ENCODE measurements at regions not wholly inside any gene's neighbourhood (a gene's known extent, or its start where the extent isn't known, plus 50 kb on each side); places are given as distances from the start of the nearest gene placed in this dataset.

DNA sequence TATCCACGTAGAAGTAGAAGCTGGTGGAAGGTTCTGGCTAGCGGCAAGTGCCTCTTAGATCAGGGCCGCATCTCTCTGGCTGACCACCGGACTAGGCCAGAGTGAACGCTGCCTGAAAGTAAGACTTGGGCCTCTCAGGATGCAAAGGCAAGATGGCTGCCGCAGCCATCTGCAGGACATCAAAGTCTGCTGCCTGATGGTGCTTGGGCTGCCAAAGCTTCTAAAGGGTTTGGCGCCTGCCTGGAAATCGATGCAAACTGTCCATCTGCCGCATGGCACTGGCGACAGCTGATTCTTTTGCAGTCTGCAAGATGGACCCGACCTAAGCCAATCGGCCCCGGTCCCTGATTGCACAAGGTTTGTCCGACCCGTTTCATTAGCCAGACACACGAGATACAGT, 196.7 kb upstream of the TBC1D5 start:
- no peak for DNase-seq

DNA sequence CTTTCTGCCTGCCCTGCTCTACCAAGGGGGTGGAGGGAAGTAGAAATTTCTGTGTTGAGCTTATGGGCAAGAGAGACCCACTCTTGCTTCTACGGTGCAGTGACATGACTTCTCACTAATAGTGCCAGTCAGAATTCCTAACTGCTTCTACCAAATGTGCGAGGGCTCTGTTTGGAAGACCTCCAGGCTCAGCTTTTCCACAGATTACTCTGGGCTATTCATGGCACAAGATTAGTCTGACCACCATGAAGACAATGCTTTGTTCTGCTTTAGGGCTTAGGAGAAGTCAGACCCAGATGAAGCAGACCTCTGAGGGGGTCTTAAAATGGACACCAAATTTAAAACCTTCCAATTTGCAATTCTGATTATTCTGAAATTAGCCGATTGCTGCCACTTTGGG, 195.9 kb upstream of the TBC1D5 start:
- DNase-seq: no peak

GRCh38 chr3:17936736-17937480, 194.5 kb upstream of the TBC1D5 start:
- no peak for DNase-seq

DNA sequence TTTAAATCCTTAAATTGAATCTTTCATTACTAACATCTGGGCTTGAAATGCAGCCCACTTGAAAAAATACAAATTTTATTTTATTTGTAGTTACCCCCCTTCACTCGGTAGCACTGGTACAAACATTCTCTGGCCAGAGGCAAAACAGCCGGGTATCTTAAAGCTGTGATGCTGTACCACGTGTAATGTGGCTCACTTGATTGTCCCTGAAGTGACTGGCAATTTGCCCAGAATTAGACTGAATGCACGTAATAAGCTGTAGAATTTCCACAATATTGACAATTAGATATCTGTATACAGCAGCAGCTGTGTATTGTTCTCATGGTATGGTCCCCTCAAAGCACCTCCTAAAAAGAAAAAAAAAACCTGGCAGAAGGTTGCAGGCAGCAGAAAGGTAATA, 192.8 kb upstream of the TBC1D5 start:
- DNase-seq: no peak

GRCh38 chr3:17932136-17932771, 189.8 kb upstream of the TBC1D5 start:
- no peak for DNase-seq

- no peak for DNase-seq
Observed at GRCh38 chr3:17931131-17931530, 188.7 kb upstream of the TBC1D5 start.

DNA sequence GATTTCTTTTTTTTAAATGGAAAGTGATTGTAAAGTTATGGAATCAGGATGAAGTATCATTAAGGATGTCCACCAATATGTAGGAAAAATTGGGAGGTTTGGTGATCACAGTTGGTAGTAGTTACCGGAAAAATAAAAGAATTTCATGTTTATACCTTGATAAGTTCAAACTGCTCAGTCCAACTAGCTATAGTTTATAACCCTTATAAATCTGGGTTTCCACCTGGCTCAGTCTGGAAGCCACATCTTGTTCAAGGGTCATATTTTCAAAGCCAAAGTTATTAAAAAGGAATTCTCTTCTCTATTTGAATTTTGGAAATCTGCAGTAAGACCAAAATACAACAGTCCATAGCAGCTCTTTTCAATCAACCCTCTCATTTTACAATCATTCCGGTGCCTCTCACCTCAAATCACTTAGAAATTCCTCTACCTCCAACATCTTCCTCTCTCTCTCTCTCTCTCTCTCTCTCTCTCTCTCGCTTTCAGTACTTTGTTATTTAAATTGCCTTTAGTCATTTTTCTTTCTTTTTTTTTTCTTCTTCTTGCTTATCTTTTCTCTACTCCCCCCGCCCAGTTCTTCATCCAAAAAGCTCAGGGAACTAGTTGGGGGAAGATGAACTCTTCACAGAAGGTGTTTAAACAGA, 186.2 kb upstream of the TBC1D5 start:
- DNase-seq: no peak

DNA sequence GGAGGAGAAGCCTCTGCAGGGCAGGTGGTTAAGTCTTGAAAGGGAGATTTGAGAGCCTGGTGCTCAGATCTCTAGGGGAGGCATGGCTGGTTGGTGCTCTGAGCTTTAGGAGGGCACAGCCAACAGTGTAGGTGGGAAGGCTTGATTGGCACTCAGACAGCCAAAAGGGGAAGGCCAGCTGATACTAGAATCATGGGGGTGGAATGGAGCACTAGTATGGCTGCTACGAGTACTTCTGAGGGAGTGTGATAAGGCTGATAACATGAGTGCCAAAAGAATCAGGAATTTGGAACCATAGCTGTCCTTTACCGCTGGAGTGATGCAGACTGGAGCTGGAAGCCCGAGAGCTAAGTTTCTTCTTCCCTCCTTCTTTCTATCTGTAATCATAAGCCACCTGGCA, 184.6 kb upstream of the TBC1D5 start:
- DNase-seq: no peak

DNA sequence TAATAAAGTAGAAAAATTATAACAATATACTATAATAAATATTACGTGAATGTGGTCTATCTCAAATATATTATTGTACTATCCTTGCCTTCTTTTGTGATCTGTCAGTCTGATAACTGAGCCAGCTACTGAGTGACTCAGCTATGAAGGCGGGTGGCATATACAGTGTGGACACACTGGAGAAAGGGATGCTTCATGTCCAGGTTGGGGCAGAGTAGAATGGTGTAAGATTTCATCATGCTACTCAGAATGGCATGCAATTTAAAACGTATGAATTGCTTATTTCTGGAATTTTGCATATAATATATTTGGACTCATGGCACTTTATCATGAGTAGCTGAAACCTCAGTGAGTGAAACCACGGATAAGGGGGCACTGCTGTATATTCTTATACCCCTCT, 172.9 kb upstream of the TBC1D5 start:
- DNase-seq: no peak

- DNase-seq: no peak
Observed at GRCh38 chr3:17913359-17913758, 170.9 kb upstream of the TBC1D5 start.

GRCh38 chr3:17911986-17912760, 169.7 kb upstream of the TBC1D5 start:
- DNase-seq: no peak

DNA sequence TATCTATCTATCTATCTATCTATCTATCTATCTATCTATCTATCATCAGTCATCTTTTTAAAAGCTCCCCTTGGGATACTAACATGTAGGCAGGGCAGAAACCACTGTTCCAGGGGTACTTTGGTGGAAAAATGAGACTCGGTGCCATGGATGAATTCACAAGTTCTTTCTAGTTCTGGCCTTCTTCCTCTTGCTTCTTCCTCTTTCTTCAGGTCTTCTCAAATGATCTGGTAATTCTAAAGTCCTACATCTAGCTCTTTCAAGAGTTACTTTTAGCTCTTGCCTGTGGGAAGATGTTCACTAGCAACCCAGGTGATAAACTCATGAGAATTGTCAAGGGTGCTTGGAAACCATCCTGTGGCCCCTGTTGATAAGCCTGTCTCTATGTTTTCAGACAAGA, 168.5 kb upstream of the TBC1D5 start:
- no peak for DNase-seq

GRCh38 chr3:17909714-17910113, 167.3 kb upstream of the TBC1D5 start:
- DNase-seq: no peak

GRCh38 chr3:17908399-17909191, 166.2 kb upstream of the TBC1D5 start:
- no peak for DNase-seq

DNA sequence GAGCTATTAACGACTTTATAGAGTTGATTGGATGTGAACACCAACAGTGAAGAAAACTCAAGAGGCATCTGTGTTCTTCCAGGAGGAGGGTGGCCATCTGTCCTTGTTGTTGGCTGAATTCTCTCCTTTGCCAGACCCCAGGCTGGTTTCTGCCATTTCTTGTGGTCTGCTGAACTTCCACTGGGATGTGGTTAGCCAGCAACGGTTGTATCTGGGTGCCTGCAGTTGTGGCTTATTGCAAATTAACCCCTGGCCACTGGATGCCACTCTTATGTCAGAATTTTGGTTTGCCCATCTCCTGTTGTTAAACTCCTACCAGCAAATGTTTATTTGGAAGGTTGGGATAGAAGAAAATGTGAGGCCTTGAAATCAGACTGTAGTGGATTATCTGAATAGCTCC, 163.6 kb upstream of the TBC1D5 start:
- no peak for DNase-seq

DNA sequence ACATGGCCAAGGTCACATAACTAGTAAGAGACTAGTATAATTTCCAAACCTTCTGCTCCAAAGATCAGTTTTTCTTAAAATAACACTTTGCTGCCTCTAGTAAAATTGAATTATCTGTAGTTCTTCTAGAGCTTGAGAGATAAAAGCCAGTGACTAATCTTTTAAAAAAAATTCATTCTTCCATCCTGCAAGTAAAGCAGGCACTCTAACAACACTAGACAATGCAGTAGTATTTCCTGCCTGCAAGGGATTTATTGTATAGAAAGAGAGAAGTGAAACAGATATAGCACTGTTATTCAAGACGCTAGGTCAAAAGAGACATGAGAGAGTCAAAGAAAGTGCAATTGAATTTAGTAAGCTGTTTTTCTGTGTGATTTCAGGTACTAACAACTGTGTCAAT, 159.5 kb upstream of the TBC1D5 start:
- no peak for DNase-seq

DNA sequence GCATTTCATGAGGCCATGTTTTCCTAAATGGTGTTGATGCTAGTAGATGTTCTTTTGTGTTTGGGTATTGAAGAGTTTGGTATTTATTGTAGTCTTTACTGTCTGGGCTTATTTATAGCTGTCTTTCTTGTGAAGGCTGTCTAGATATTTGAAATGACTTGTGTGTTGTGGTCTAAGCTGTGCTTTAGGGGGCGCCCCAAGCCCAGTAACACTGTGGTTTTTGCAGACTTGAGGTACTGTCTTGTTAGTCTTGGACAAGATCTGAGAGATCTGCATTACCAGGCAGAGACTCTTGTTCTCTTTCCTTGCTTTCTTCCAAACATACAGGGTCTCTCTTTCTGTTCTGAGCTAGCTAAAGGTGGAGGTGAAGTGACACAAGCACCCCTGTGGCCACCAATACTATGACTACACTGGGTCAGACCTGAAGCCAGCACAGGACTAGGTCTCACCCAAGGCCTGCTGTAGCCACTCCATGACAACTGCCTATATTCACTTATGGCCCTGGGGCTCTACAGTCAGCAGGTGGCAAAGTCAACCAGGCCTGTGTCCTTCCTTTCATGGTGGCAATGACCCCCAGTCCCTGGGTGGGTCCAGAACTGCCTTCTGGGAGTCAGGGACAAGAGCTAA, 152.1 kb upstream of the TBC1D5 start:
- no peak for DNase-seq

DNA sequence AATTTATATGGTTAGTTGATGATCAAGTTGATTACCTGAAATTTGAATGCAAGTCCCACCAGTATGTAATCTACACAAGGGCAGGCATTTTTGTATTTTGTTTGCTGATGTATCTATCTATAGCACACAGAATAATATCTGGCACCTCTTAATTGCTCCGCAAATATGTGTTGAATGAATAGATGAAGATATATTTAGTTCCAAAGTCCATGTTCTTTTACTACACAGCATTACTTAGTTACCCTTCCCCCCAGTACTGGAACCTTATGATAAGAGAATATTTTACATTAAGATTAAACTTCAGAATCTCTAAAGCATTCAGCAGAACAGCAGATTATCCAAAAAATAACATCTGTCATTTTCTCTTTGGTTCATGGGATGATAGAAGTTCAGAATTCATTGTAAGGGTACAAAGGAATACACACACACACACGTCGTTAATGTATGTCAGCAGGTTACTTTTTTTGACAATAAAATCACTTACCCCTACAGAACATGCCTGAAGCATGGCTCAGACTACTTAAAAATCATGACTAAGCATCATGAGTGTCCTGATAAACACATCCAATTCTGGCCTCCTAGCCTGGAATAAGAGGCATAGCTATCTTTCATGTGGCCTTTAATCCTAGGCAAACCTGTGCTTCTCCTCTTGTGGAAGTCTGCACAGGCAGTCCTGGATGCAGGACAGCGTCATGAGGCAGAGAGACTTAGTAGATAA, 148.9 kb upstream of the TBC1D5 start:
- no peak for DNase-seq

DNA sequence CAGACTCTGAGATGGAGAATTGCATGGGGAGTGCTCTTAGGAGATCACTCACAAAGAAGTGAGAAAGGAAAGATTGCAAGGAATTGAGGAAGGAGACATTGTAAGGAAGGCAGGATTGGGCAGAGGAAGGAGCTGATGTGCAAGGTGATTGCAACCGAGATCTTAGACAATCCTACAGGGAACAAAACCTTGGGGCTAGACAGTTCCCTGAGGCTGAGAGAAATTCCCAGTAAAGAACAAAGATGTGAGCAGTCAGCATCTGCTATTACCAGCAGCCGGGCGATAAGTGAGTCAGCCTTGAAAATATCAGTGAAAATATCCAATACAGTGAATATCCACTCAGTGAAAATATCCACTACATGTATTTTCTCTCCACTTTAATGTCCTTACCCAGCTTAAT, 143.6 kb upstream of the TBC1D5 start:
- no peak for DNase-seq

- DNase-seq: no peak
Observed at GRCh38 chr3:17882981-17883380, 140.6 kb upstream of the TBC1D5 start.

DNA sequence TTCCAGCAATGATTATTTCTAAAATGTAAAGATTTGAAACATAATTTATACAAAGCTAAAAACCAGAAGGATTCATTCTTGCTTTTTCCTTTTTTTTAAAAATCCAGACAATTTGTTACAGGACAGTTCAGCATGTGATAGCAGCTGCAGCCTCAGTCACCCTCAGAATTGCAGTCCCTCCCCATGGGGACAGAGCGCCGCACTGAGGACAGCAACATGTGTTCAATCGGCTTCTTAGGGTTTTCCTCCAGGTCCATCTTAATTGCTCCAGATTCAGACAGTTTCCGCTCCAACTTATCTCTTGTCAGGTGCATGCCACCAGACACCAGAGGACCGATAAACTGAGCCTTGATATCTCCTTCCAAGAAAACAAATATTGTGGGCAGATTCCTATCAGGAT, 134.9 kb upstream of the TBC1D5 start:
- no peak for DNase-seq

- DNase-seq: no peak
Observed at GRCh38 chr3:17874636-17875035, 132.2 kb upstream of the TBC1D5 start.

Measured in activated gamma-delta T cell treated with Interleukin-2 at 50 U/mL for 16 hours (primary cell).